H1 (cell line): ENCODE measurements at regions not wholly inside any gene's neighbourhood (a gene's known extent, or its start where the extent isn't known, plus 50 kb on each side); places are given as distances from the start of the nearest gene placed in this dataset.

ENCODE experiments used
- CTCF ChIA-PET: fragments of 300-600 bp; sonication (Branson Sonifier 250); formaldehyde crosslinking; loops from one replicate; lab custom pipeline; 2021; ENCODE audit not compliant: partially characterized antibody; lab: Charles Lee
- POLR2A ChIA-PET: fragments of 300-600 bp; sonication (Branson Sonifier 250); formaldehyde crosslinking; loops from one replicate; lab custom pipeline; 2021; ENCODE audit warnings: inconsistent platforms; ENCODE audit not compliant: partially characterized antibody; lab: Charles Lee
- DNase-seq, 2 experiments: peaks; one replicate each; pipeline versions ENCODE4 v3.0.0 to v3.0.0-alpha.2; 2010 to 2022; ENCODE audit warnings: low spot score in 2 of 2, low read depth in 1 of 2, mixed read lengths in 1 of 2
- FAIRE-seq: peaks from 2 replicates; lab custom pipeline; 2011; peaks lifted over from hg19 to GRCh38; lab: Jason Lieb, UNC
- H2AFZ ChIP-seq: 2 replicates; pipeline ENCODE4 v1.8.1; 2012; ENCODE audit warnings: low read length, inconsistent platforms
- H2AK5ac ChIP-seq: 2 replicates; pipeline ENCODE4 v1.6.1; 2013; ENCODE audit warnings: low read depth, low read length
- H2BK120ac ChIP-seq: replicated peaks from 2 replicates; pipeline ENCODE3; 2013; ENCODE audit warnings: low read depth, low read length, inconsistent platforms
- H2BK12ac ChIP-seq: 2 replicates; pipeline ENCODE4 v1.6.1; 2013; ENCODE audit warnings: low read depth, low read length
- H2BK15ac ChIP-seq: 2 replicates; pipeline ENCODE4 v1.6.1; 2013; ENCODE audit warnings: low read length
- H2BK20ac ChIP-seq: 2 replicates; pipeline ENCODE4 v1.6.1; 2013; ENCODE audit warnings: low read length
- H2BK5ac ChIP-seq: 2 replicates; pipeline ENCODE4 v1.6.1; 2013; ENCODE audit warnings: low read depth, low read length
- H3K14ac ChIP-seq: 2 replicates; pipeline ENCODE4 v1.6.1; 2013; ENCODE audit warnings: inconsistent platforms; ENCODE audit not compliant: insufficient read length
- H3K18ac ChIP-seq: 2 replicates; pipeline ENCODE4 v1.6.1; 2013; ENCODE audit warnings: low read length; ENCODE audit errors: extremely low read depth
- H3K23ac ChIP-seq: 2 replicates; pipeline ENCODE4 v1.6.1; 2013; ENCODE audit warnings: inconsistent platforms; ENCODE audit not compliant: insufficient read length
- H3K23me2 ChIP-seq: 2 replicates; pipeline ENCODE4 v1.6.1; 2013; ENCODE audit warnings: low read depth, low read length
- H3K27ac ChIP-seq: 2 replicates; pipeline ENCODE4 v1.6.1; 2011; ENCODE audit warnings: low read depth, low read length, inconsistent platforms
- H3K27me3 ChIP-seq, 4 experiments: replicated peaks in 1 of 4; 1 replicate in 1 of 4; 2 replicates in 3 of 4; pipeline versions ENCODE4 v1.6.1 to v1.8.1; 2011 to 2013; ENCODE audit warnings: low read length in 3 of 4, mild to moderate bottlenecking in 3 of 4, inconsistent platforms in 2 of 4, mixed read lengths in 2 of 4, moderate library complexity in 1 of 4; ENCODE audit not compliant: control insufficient read depth in 3 of 4, insufficient read depth in 3 of 4; ENCODE audit errors: extremely low read depth in 1 of 4
- H3K36me3 ChIP-seq, 4 experiments: 2 replicates each; pipeline versions ENCODE4 v1.6.1 to v1.8.1; 2011 to 2013; ENCODE audit warnings: mild to moderate bottlenecking in 4 of 4, low read length in 3 of 4, moderate library complexity in 2 of 4, control low read depth in 1 of 4, inconsistent platforms in 1 of 4; ENCODE audit not compliant: insufficient read depth in 4 of 4, control insufficient read depth in 2 of 4
- H3K4ac ChIP-seq: replicated peaks from 2 replicates; pipeline ENCODE3; 2013; ENCODE audit warnings: low read length, low read depth, mixed read lengths, inconsistent platforms; ENCODE audit not compliant: insufficient read length
- H3K4me1 ChIP-seq, 4 experiments: replicated peaks in 1 of 4; 1 replicate in 1 of 4; 2 replicates in 3 of 4; pipeline versions ENCODE4 v1.6.1 to v1.8.1; 2011 to 2013; ENCODE audit warnings: low read length in 3 of 4, inconsistent platforms in 2 of 4, mixed read lengths in 1 of 4; ENCODE audit not compliant: insufficient read depth in 4 of 4, control insufficient read depth in 3 of 4
- H3K4me2 ChIP-seq, 2 experiments: 2 replicates each; pipeline versions ENCODE4 v1.6.1 to v1.8.1; 2011 to 2013; ENCODE audit warnings: low read depth in 2 of 2, low read length in 2 of 2, control low read depth in 1 of 2, inconsistent platforms in 1 of 2, mild to moderate bottlenecking in 1 of 2; ENCODE audit not compliant: insufficient read depth in 1 of 2
- H3K4me3 ChIP-seq, 4 experiments: fragments of 200-600, 300-600 bp in 1 of 4; sonication (generic), shearing (Covaris generic), sonication (Bioruptor Twin) in 1 of 4; 2 replicates each; pipeline versions ENCODE4 v1.5.1 to v1.8.1; 2011 to 2016; ENCODE audit warnings: low read length in 4 of 4, low read depth in 3 of 4, control low read depth in 2 of 4, inconsistent platforms in 2 of 4, mild to moderate bottlenecking in 2 of 4, mixed read lengths in 1 of 4, moderate library complexity in 1 of 4; ENCODE audit not compliant: insufficient read depth in 2 of 4; ENCODE audit errors: extremely low read depth in 1 of 4
- H3K56ac ChIP-seq: replicated peaks from 2 replicates; pipeline ENCODE3; 2013; ENCODE audit warnings: low read depth, mild to moderate bottlenecking, mixed read lengths, low read length, inconsistent platforms; ENCODE audit not compliant: insufficient read length
- H3K79me1 ChIP-seq: 2 replicates; pipeline ENCODE4 v1.6.1; 2013; ENCODE audit warnings: low read depth, low read length, control low read depth
- H3K79me2 ChIP-seq, 2 experiments: 2 replicates each; pipeline versions ENCODE4 v1.6.1 to v1.8.1; 2012 to 2013; ENCODE audit warnings: low read length in 2 of 2, mild to moderate bottlenecking in 2 of 2, inconsistent platforms in 1 of 2; ENCODE audit not compliant: insufficient read depth in 2 of 2, control insufficient read depth in 1 of 2
- H3K9ac ChIP-seq, 4 experiments: replicated peaks in 1 of 4; 1 replicate in 1 of 4; 2 replicates in 3 of 4; pipeline versions ENCODE4 v1.6.1 to v1.8.1; 2011 to 2013; ENCODE audit warnings: low read depth in 3 of 4, low read length in 3 of 4, control low read depth in 2 of 4, mild to moderate bottlenecking in 2 of 4, moderate library complexity in 2 of 4, inconsistent platforms in 1 of 4; ENCODE audit errors: extremely low read depth in 1 of 4
- H3K9me3 ChIP-seq, 2 experiments: 2 replicates each; pipeline versions ENCODE4 v1.6.1 to v1.8.1; 2012 to 2013; ENCODE audit warnings: mild to moderate bottlenecking in 2 of 2, moderate library complexity in 2 of 2, control low read depth in 1 of 2, inconsistent platforms in 1 of 2, low read depth in 1 of 2, low read length in 1 of 2, mixed read lengths in 1 of 2; ENCODE audit not compliant: insufficient read depth in 2 of 2
- H4K20me1 ChIP-seq, 2 experiments: replicated peaks in 1 of 2; 2 replicates each; pipeline versions ENCODE3 to v1.8.1; 2011 to 2013; ENCODE audit warnings: inconsistent platforms in 2 of 2, low read length in 2 of 2, mild to moderate bottlenecking in 1 of 2; ENCODE audit not compliant: insufficient read depth in 2 of 2, control insufficient read depth in 1 of 2
- H4K5ac ChIP-seq: 2 replicates; pipeline ENCODE4 v1.6.1; 2013; ENCODE audit warnings: low read length, low read depth, mixed read lengths, inconsistent platforms; ENCODE audit not compliant: insufficient read length
- H4K8ac ChIP-seq: 2 replicates; pipeline ENCODE4 v1.8.0; 2013; ENCODE audit warnings: mild to moderate bottlenecking, moderate library complexity, low read length, inconsistent platforms; ENCODE audit not compliant: insufficient read depth; ENCODE audit errors: extremely low read depth
- H4K91ac ChIP-seq: replicated peaks from 2 replicates; pipeline ENCODE3; 2013; ENCODE audit warnings: low read length, mixed read lengths, inconsistent platforms; ENCODE audit not compliant: insufficient read length
- FOSL1 ChIP-seq: IDR thresholded peaks from 2 replicates; pipeline ENCODE4 v1.6.1; 2011; ENCODE audit warnings: mild to moderate bottlenecking, low read depth, low read length, moderate library complexity; ENCODE audit not compliant: insufficient read depth
- HDAC2 ChIP-seq, 2 experiments: fragments of 300-600 bp in 1 of 2; sonication (generic) in 1 of 2; IDR thresholded peaks; 2 replicates each; pipeline ENCODE4 v1.6.1; 2011 to 2012; ENCODE audit warnings: low read depth in 2 of 2, low read length in 2 of 2, mild to moderate bottlenecking in 2 of 2, moderate library complexity in 2 of 2, borderline replicate concordance in 1 of 2, inconsistent platforms in 1 of 2
- JUND ChIP-seq: IDR thresholded peaks from 2 replicates; pipeline ENCODE4 v1.6.1; 2011; ENCODE audit warnings: mild to moderate bottlenecking, improper control_type of control experiment, low read length
- POLR2A ChIP-seq, 2 experiments: IDR thresholded peaks; 1 replicate in 1 of 2; 2 replicates in 1 of 2; pipeline ENCODE4 v1.6.1; 2011; ENCODE audit warnings: low read depth in 2 of 2, low read length in 2 of 2, mild to moderate bottlenecking in 2 of 2; ENCODE audit errors: control extremely low read depth in 1 of 2
- RAD21 ChIP-seq, 2 experiments: IDR thresholded peaks in 1 of 2; conservative IDR thresholded peaks in 1 of 2; 2 replicates each; pipeline ENCODE4 v1.6.1; 2011; ENCODE audit warnings: low read depth in 2 of 2, low read length in 2 of 2, improper control_type of control experiment in 1 of 2, inconsistent platforms in 1 of 2, mild to moderate bottlenecking in 1 of 2, moderate library complexity in 1 of 2
- SIRT6 ChIP-seq: IDR thresholded peaks from one replicate; pipeline ENCODE4 v1.7.1; 2012; ENCODE audit warnings: low read length, inconsistent platforms
- SP1 ChIP-seq: IDR thresholded peaks from 2 replicates; pipeline ENCODE4 v1.6.1; 2011; ENCODE audit warnings: low read depth, low read length
- SP2 ChIP-seq: IDR thresholded peaks from 2 replicates; pipeline ENCODE4 v1.6.1; 2012; ENCODE audit warnings: mild to moderate bottlenecking, low read length, inconsistent platforms
- TAF7 ChIP-seq: optimal IDR thresholded peaks from 2 replicates; pipeline ENCODE3; 2011; ENCODE audit warnings: low read depth, mild to moderate bottlenecking, inconsistent platforms, low read length, moderate library complexity, borderline replicate concordance
- WGBS, 2 experiments: shearing (Covaris generic) in 1 of 2; methylation state at CpG; one replicate each; pipeline versions ENCODE4 v1.1.6 to v1.1.7; 2013 to 2015; ENCODE audit warnings: low lambda C conversion rate in 2 of 2, mixed read lengths in 2 of 2, inconsistent platforms in 1 of 2, low coverage in 1 of 2, missing lambda C conversion rate in 1 of 2; ENCODE audit not compliant: insufficient replicate concordance in 2 of 2, insufficient coverage in 1 of 2, insufficient read length in 1 of 2; ENCODE audit errors: extremely low coverage in 1 of 2, missing lambda C conversion rate in 1 of 2; 5-methylcytosine and 5-hydroxymethylcytosine counted together

GRCh38 chr1:43024905-43025304, 66.2 kb upstream of the SLC2A1 start:
- no peaks in the 10 kb centered on the region for H3K27me3 ChIP-seq
- no peak overlapping the region for H2BK5ac ChIP-seq
- peak overlapping the region; percentile 60; the same call in 1 of the 2 replicates for H2BK12ac ChIP-seq
- CTCF ChIA-PET = interaction anchor here (1.1 kb wide), 1 partner anchor 10 kb away, joined by 4 read pairs; no protein-coding TSS in a partner anchor
- no peak overlapping the region for H2AK5ac ChIP-seq
- 91% methylated on average over 7 of the region's 7 CpGs; no CpG with 5 or more reads in 1 of the 2 experiments for WGBS, 2 experiments
- POLR2A ChIA-PET = interaction anchor here (1.5 to 2.3 kb wide), 2 partner anchors 16 to 78 kb away, joined by 5 read pairs; no protein-coding TSS in a partner anchor
- peak overlapping the region; percentile 61; the same call in 1 of the 2 replicates for H2BK20ac ChIP-seq
- no peak overlapping the region for H2AFZ ChIP-seq
- H3K23ac ChIP-seq = no peak overlapping the region
- H3K79me1 ChIP-seq = no peaks in the 10 kb centered on the region
- no peaks in the 10 kb centered on the region for H4K20me1 ChIP-seq
- H2BK120ac ChIP-seq = no peak overlapping the region
- no peaks in the 10 kb centered on the region; a peak in 1 of 7 replicates for H3K4me1 ChIP-seq
- H3K23me2 ChIP-seq = no peaks in the 10 kb centered on the region; the same call in 1 of the 2 replicates
- no peak overlapping the region for H4K5ac ChIP-seq
- no peak overlapping the region for H3K14ac ChIP-seq
- H3K36me3 ChIP-seq = no peaks in the 10 kb centered on the region
- no peak overlapping the region for H3K4me3 ChIP-seq
- H4K91ac ChIP-seq = no peak overlapping the region
- H3K18ac ChIP-seq = 0 out of 2 replicates have a peak overlapping the region, but pooled peaks have one; percentile 16
- H3K4me2 ChIP-seq = no peak overlapping the region
- H2BK15ac ChIP-seq = no peak overlapping the region; the same call in 1 of the 2 replicates
- FAIRE-seq (no peak), DNase-seq (no peak)
- H4K8ac ChIP-seq = no peak overlapping the region
- H3K9ac ChIP-seq = no peak overlapping the region
- H3K9me3 ChIP-seq = no peaks in the 10 kb centered on the region
- no peak for TF ChIP-seq SP2
- no peak for TF ChIP-seq SP1
- no peak for TF ChIP-seq TAF7
- no peak for TF ChIP-seq RAD21 (IDR thresholded peaks at IDR 0.05 in 1 of 2, conservative IDR thresholded peaks at IDR 0.05 in 1 of 2; ENCODE audit: low read depth in 2 of 2, low read length in 2 of 2)
- no peak for TF ChIP-seq POLR2A (IDR thresholded peaks at IDR 0.05; ENCODE audit: control extremely low read depth in 1 of 2, low read depth in 2 of 2, low read length in 2 of 2)
- TF ChIP-seq JUND = no peak
- no peak for TF ChIP-seq HDAC2 (IDR thresholded peaks at IDR 0.05; ENCODE audit: borderline replicate concordance in 1 of 2, low read depth in 2 of 2, low read length in 2 of 2)
- no peak for TF ChIP-seq SIRT6
- no peak for TF ChIP-seq FOSL1
- no peak overlapping the region for H3K27ac ChIP-seq
- no peak overlapping the region for H3K56ac ChIP-seq
- H3K79me2 ChIP-seq = no peaks in the 10 kb centered on the region
- H3K4ac ChIP-seq = no peak overlapping the region
